Kidney (tissue), 13 donors: ENCODE measurements at regions not wholly inside any gene's neighbourhood (a gene's known extent, or its start where the extent isn't known, plus 50 kb on each side); places are given as distances from the start of the nearest gene placed in this dataset.
A peak's percentile ranks its signal among the peaks of the same experiment; 100 is the strongest.

Experiments
- DNase-seq, 5 donors: peaks; one replicate each; pipeline ENCODE4 v3.0.0-alpha.2; 2013 to 2020
- FAIRE-seq: peaks from 2 replicates; lab custom pipeline; 2012; peaks lifted over from hg19 to GRCh38; lab: Jason Lieb, UNC
- H3K27ac ChIP-seq, 2 donors: one replicate each; pipeline ENCODE4 v1.7.0; 2013; ENCODE audit warnings: low read depth in 2 of 2, low read length in 2 of 2, inconsistent platforms in 1 of 2
- H3K27me3 ChIP-seq: one replicate; pipeline ENCODE4 v1.7.1; 2013; ENCODE audit warnings: low read length, inconsistent platforms; ENCODE audit not compliant: control insufficient read depth, insufficient read depth
- H3K36me3 ChIP-seq, 3 donors: one replicate each; pipeline versions ENCODE4 v1.7.0 to v1.7.1; 2013; ENCODE audit warnings: low read length in 3 of 3, control low read depth in 1 of 3, inconsistent platforms in 1 of 3; ENCODE audit not compliant: insufficient read depth in 3 of 3, control insufficient read depth in 2 of 3
- H3K4me1 ChIP-seq, 3 donors: one replicate each; pipeline versions ENCODE4 v1.7.0 to v1.7.1; 2013; ENCODE audit warnings: low read length in 3 of 3, inconsistent platforms in 1 of 3, low read depth in 1 of 3; ENCODE audit not compliant: control insufficient read depth in 2 of 3, insufficient read depth in 2 of 3
- H3K4me3 ChIP-seq, 3 donors: one replicate each; pipeline versions ENCODE4 v1.7.0 to v1.8.1; 2013; ENCODE audit warnings: low read length in 3 of 3, control low read depth in 1 of 3, inconsistent platforms in 1 of 3
- H3K9ac ChIP-seq, 3 donors: one replicate each; pipeline versions ENCODE4 v1.7.0 to v1.7.1; 2013; ENCODE audit warnings: low read length in 3 of 3, control low read depth in 1 of 3, inconsistent platforms in 1 of 3
- H3K9me3 ChIP-seq, 3 donors: one replicate each; pipeline versions ENCODE4 v1.7.0 to v1.7.1; 2013; ENCODE audit warnings: low read length in 3 of 3, control low read depth in 1 of 3, inconsistent platforms in 1 of 3; ENCODE audit not compliant: control insufficient read depth in 2 of 3, insufficient read depth in 1 of 3
- CTCF ChIP-seq: IDR thresholded peaks from 3 replicates; pipeline ENCODE4 v1.5.1; 2012; ENCODE audit warnings: mild to moderate bottlenecking, moderate library complexity, borderline replicate concordance; ENCODE audit not compliant: insufficient read depth; ENCODE audit errors: extremely low read depth
- intact Hi-C: fragments of 100-400 bp; cut with DNase I; formaldehyde crosslinking; loops from one replicate; pipeline ENCODE4 v1.11.1; 2022
- donor health status: control.
- donor health status: control.
- donor health status: control.
- donor health status: control.
- donor health status: control.
- donor health status: DM: yes; HTN: yes; CAD: no.
- donor health status: Normal renal cell carcinoma (clear cell type).

GRCh38 chr5:163757344-163757743 lies 251.9 kb downstream of the MAT2B start:
- H3K27me3 ChIP-seq = no peaks in the 10 kb centered on the region
- H3K27ac ChIP-seq = no peak overlapping the region
- H3K9ac ChIP-seq = no peak overlapping the region
- intact Hi-C loops = no loop called here
- DNase-seq (peak in 1 of 5 donors; percentile 35), FAIRE-seq (no peak)
- TF ChIP-seq CTCF = no peak
- no peaks in the 10 kb centered on the region for H3K36me3 ChIP-seq
- H3K9me3 ChIP-seq = no peaks in the 10 kb centered on the region
- no peaks in the 10 kb centered on the region for H3K4me1 ChIP-seq
- H3K4me3 ChIP-seq = no peak overlapping the region

GRCh38 chr5:163758283-163758711 lies 252.9 kb downstream of the MAT2B start:
- TF ChIP-seq CTCF = no peak
- no peak overlapping the region for H3K27ac ChIP-seq
- FAIRE-seq (no peak), DNase-seq (no peak)
- H3K27me3 ChIP-seq = no peaks in the 10 kb centered on the region
- H3K4me3 ChIP-seq = no peak overlapping the region
- no peaks in the 10 kb centered on the region for H3K36me3 ChIP-seq
- no peak overlapping the region for H3K9ac ChIP-seq
- no peaks in the 10 kb centered on the region for H3K4me1 ChIP-seq
- intact Hi-C loops = no loop called here
- no peaks in the 10 kb centered on the region for H3K9me3 ChIP-seq

GRCh38 chr5:163759000-163759704 lies 253.7 kb downstream of the MAT2B start:
- FAIRE-seq = no peak
- intact Hi-C loops = no loop called here
- no peaks in the 10 kb centered on the region for H3K9me3 ChIP-seq

More at GRCh38 chr5:163759000-163759704, 253.7 kb downstream of the MAT2B start:
- Histone ChIP-seq H3K4me1 (no peaks in the 10 kb centered on the region), H3K27me3 (no peaks in the 10 kb centered on the region), H3K4me3 (no peak overlapping the region), H3K9ac (no peak overlapping the region), H3K27ac (no peak overlapping the region), H3K36me3 (no peaks in the 10 kb centered on the region)
- no peak for TF ChIP-seq CTCF
- no peak for DNase-seq
